NOMO-1 treated with dmso at 0.1 percent for 144 hours (cell line): ENCODE measurements at regions not wholly inside any gene's neighbourhood (a gene's known extent, or its start where the extent isn't known, plus 50 kb on each side); places are given as distances from the start of the nearest gene placed in this dataset.

ENCODE experiments used
- DNase-seq: peaks from one replicate; lab custom pipeline; 2025; ENCODE audit not compliant: unreplicated experiment; lab: John Stamatoyannopoulos, UW

DNA sequence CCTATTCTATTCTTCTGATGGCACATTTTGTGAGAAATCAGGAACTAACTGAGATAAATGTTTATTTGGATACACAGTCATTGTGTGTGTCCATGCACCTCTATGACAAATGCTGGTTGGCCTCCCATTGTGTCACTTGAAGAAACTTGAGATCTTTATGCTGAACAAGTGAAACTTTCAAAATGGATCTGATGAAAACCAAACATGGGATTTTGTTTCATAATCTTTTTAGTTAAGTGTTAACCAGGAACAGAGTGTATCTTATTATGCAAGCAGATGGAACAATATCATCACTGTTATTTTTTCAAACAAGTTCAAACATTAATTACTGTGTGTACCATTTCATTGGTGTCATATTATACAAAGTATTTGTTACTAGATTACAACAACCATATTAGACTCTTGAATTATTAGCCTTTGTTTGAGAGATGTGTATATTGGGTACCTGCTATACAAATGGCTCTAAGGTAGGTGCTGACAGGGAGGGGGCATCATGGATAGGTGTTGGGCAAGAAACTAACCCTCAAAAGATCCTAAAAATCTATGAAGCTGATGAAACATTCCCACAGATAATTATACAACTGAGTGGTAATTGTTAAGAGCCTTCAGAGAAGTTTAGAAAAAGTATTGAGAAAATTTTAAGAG, 159.8 kb downstream of the PALM2AKAP2 start:
- DNase-seq, result no peak

DNA sequence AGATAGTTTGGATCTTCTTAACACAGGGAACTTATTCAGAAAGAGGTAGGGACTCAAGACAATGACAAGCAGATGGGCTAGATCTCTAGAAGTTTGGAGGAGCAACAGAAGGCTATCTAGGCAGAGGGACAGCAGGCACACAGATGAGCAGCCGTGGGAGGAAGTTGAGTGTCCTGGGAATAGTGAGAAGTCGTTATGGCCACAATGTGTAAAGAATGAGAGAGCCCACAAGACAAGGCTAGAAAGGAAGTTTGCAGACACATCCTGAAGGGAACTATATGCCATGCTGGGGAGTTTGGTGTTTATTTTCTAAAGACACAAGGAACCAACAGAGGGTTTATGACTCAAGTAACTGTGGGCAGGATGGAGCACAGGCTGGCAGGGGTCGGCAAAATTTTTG, 160.6 kb downstream of the PALM2AKAP2 start:
- DNase-seq, result no peak

DNA sequence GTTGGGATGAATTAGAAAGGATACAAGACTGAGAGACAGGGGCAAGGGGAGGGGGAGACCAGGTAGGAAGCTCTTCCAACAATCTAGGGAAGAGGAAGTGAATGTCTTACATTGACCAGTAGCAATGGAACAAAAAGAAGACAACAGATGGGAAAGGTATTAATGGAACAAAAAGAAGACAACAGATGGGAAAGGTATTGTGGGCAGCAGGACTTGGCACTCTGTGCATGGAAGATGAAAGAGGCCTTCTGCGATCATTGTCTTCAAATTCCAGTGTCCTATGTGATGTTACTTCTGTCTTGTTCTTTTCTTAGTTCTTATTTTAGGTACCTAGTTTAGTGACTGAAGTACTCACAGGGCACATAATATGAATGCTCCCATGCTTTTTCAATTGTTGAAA, 161.8 kb downstream of the PALM2AKAP2 start:
- DNase-seq, result no peak

DNA sequence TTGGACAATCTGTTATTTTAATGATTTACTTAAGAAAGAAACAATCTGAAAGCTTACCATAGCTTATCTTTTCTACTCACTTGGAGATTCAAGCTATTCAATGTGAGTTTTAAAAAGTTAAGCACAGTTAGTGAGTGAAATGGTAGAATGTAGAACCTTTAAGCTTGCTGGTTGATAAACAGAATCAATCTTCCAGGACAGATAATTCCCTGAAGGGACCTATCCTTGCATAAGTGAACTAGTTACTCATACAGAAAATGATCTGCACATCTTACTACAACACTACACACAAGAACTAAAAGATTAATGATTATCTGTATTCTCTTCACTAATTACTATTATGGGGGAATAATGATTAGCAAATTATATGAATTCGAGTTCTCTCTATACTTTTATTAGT, 165.6 kb downstream of the PALM2AKAP2 start:
- no peak for DNase-seq

DNA sequence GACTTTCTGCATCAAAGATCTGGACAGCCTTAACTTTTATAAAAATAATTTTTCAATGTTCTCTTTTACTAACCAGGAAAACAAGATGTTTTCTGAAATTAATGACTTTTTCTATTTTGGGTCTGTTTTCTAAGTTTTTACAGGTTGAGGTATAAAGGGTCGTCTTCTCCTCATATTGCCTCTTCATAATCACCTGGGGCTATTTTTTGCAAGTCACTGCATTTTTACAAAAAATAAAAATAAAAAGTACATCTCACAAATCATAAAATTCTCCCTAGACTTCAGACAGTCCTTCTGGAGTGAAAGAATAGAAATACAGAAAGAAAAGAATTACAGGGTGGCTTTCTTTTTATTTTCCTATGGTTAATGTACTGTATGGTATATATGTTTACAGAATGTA, 168.5 kb downstream of the PALM2AKAP2 start:
- no peak for DNase-seq

DNA sequence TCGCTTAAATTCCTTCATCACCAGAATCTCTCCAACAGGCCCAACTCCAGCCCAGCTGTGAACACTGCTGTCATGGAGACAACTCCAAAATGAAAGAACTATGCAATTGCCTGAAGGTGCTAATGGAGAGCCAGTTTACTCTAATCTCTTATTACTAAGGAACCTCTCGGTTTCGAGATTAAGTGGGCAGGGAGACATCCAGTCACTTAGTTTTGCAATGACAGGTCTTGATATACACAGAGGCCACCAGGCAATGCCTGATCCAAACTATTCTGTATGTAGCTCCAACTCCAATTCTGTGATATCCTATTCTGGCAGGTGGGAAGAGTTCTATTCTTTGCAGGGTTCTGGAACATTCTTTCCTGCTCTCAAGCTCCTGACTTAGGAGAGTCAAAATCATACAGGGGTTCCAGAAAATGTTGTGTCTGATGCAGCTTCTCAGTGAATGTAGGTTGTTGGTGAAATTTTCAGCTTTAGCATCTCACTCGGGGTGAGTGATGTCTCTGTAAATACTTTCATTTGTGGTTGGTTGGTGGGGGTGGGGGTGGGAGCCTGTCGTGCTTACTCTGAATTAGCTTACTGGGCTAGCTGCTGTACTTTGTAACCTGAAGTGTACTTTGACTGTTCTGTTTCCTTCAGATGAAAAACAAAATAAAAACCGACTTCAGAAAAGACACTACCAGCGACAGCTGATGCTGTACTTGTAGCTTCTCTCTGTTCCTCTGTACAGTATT, 170.9 kb downstream of the PALM2AKAP2 start:
- no peak for DNase-seq

DNA sequence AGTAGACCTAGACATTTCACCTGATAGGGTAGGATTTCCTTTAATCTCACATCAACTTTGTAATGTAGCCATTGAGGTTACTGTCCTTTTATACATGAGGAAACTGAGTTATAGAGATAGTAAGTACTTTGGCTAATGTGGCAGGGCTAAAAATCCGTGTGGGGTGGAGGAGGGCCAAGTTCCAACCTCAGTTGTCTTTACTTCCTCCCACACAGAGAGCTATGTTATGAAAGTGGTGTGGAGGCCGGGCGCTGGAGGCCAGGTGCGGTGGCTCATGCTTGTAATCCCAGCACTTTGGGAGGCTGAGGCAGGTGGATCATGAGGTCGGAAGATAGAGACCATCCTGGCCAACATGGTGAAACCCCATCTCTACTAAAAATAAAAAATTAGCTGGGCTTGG, 173.3 kb downstream of the PALM2AKAP2 start:
- no peak for DNase-seq

DNA sequence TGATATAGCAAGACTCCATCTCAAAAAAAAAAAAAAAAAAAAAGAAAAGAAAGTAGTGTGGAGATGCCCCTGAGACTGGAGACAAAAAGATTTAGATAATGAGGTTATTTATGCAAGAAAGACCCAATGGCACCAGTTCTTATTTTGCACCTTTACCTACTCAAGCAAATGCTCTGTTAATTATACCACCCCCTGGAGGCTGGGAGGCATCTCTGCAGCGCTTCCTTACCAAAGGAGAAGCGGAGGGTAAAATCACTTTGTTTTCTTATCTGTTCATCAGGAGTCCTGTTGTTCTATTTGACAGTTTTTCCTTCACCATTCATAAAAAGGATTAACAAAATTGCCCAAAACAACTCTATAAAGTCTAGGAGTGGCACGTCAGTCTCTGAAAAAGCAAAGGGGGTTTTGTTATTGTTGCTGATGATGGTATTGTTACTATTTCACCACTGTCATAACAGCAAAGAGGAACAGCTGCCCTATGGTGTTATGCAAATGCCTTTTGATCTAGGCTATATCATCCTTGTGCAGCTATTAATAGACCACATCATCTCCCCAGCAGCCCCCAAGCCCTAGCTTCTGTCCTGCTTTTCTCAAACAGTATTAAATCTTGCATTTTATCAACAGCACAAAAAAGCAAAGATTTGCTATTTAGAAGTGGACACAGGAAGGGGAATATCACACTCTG, 174.0 kb downstream of the PALM2AKAP2 start:
- no peak for DNase-seq

DNA sequence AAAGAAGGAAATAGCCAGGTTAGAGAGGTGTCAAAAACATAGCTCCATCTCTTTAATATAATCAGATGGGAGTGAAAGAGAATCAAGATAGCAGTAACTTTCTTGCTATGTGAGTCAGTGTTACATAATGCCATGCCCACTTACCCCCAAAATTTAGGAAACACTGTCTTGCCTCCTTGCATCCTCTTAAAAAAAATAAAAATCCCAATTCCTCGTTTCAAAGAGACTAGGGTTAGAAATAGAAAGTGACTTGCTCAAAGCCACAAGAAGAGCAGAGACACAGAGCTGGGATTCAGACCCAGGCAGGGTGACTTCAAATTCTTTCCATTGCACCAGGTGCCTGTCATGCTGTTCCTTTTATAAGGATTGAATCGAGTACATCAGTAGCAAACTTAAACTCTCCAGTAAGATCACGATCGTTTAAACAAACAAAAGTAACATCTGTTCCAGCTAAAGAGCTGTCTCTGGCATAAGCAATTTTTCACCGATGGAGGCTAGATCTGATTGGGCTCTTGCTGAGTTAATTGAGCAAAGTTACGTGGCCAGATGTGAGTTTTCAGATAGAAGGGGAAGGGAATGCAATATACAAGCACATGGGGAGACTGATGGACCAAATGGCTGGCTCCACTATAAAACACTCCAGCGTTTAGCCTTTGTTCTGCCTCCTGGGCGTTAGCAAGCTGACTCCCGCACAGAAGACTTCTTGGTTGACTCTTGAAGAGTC, 176.9 kb downstream of the PALM2AKAP2 start:
- DNase-seq, result no peak

DNA sequence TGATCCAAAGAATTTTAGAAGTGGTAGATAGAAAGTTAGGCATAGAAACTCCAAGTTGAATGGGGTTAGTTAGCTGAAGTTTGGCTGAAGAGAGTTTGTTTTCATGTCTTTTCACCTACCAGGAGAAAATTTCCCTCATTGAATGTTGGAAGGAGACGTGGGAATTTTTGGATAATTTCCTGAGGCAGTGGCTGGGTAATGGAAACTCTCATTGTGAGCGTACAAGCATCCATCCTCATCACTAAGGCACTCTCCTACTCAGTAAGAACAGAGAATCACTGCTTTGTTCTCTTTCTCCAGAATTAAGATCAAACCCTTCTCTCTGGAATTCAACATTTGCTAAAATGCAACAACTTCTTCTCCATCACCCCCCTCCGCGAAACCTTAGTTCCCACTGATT, 179.7 kb downstream of the PALM2AKAP2 start:
- DNase-seq, result no peak

DNA sequence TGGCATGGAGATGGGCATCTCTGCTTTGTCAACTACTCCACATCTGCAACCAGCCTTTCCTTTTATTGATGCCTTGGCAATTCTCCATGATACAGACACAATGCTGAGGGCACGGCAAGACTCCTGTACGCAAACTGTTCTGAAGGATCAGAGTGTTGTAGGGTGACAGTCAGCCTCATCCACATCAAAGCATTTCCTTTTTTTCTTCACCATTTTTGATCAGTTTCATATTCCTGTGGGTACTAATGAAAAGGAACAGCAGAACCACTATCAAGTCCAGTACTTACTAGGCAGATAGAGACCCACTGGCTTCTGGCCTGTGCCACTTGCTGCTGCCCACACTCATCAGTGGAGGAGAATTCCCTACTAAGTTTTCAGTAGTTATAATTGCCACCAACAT, 181.6 kb downstream of the PALM2AKAP2 start:
- DNase-seq, result no peak

DNA sequence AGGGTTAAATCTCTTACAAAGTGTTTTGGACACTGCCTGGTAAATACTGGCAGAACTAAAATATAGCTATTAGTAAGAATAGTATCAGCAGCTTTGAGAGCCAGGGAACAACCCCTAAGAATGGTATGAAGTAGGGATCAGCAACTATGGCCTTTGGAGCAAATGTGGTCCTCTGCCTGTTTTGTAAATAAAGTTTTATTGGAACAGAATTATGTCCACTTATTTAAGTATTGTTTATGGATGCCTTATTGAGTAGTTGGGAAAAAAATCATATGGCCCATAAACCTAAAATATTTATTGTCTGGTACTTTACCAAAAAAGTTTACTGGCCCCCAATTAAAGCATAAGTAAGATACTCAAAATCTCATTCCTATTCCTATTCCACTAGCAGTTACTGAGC, 182.2 kb downstream of the PALM2AKAP2 start:
- DNase-seq, result no peak

DNA sequence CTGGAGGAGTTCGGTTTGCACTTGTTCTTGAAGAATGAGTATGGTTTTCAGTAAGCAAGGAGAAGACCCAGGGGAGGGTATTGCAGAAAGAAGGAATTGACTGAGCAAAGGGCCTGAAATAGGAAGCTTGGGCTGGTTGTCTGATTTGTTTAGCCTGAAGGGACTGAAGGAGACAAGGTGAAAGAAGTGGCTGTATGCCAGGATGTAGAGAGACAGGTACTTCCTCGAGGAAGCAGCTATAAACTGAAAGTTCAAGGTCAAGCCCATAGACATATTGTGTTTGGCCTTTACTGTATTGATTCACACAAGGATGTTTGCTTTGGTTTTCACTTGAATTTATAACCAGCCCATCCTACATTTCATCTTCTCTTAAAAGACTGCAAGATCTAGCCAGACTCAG, 183.1 kb downstream of the PALM2AKAP2 start:
- no peak for DNase-seq

DNA sequence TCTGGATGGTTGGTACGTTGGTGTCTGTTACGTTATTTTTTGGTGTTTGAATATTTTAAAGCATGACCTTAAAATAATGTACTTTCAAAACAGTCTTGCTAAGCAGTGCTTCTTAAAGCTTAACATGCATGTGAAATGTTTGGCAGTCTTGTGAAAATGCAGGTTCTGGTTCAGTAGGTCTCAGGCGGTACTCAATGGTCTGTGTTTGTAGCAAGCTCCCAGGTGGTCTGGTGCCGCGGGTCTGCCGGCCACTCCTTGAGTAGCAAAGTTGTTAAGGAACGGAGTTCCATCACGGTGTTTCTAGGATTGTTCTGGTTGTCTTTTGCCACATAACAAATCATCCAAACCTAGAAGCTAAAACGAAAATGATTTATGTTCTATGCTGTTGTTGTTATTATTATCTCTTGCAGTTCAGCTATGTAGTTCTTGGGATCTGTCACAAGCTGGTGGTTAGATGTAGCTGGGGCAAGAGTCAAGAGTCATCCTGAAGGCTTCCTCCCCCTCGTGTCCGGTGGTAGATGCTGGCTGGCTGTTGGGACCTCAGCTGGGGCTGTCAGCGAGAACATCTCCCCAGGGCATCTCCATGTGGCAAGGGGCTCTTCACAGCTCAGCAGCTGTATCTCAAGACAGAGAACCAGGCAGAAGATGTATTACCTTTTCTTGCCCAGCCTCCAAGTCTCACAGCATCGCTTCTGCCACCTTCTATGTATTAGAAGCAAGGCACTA, 186.8 kb downstream of the PALM2AKAP2 start:
- no peak for DNase-seq

DNA sequence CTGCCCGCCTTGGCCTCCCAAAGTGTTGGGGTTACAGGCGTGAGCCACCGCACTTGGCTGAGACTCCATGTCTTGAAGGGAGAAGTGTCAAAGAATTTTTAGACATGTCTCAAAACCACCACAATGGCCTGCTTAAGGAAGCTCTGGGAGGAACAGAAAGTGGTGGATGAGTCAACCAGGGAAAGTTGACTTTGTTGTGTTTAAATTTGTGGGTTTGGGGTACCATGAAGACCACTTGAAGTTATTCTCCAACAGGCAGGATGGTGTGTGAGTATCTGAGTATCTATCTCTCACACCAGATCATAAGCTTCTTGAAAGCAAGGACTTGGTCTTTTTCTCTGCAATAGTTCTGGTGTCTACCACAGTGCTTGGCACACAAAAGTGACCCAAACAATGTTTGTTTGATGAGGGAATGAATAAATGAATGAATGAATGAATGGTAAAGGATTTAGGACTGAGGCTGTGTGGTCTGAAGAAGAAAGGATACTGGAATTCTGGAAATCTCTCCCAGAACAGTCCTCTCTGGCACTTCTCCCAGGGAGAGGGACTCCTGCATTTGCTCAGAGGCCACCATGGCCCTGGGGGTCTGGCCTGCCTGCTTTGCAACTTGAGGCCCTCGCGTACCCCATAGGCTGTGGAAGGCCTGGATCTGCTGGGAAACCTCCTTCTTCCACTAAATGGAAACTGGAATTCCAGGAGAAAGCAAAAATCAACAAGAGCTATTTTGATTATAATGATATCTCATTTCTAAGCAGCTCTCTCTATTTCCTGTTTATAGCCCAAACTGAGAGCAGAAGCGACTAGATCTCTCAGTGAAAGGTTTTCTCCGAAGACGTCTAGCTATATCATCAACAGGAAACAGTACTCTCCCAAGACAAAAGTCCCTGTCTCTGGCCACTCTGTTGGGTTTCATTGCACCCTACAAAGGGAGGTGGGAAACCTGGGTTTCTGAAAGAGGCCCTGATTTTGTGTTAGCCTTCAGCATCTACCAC, 187.9 kb downstream of the PALM2AKAP2 start:
- peak; percentile 7 for DNase-seq

DNA sequence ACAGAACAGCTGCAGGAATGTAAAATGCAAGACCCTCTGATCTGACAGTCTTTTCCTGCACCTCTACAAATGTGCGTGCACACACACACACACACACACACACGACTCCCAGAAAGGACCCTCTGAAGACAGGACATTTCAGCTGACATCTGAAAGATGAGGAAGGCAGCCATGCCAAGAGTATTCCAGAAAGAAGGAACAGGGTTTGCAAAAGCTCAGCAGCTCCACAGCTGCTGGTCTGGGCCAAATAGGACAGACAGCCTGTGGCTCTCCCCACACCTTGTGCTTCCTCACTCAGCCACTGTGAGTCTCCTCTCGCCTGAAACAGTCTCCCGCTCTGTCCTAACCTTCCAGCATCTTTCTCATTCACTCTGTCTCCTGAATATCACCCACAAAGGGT, 189.0 kb downstream of the PALM2AKAP2 start:
- DNase-seq, result no peak

DNA sequence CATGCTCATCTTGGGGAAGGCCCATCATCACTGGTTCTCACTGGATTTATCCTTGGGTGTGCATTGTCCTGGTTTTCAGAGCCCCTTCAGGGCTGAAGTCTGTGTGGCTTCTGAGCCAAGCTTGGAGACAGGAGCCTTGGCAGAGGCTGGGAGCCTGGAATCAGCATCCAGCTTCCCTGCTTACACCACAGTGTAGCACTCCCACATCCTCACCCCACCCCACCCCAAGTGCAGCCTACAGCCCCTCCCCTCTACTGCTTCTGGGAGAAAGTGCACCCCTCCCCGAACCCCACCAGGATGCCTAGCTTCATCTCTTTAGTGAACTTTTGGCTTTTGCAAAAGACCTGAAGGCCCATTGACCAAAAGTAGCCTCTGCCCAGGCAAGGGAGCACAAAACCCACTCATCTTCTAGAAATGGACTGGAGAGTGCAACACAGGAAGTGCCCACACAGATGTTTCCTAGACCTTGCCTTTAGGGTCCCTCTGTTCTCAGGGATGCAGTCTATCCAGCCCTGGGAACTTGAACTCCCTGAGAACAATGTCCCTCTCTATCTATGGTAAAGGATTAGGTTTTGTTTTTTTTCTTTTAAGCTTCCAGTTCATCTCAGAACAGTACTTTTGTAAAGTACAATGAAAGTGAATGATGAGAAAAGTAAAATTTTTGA, 189.7 kb downstream of the PALM2AKAP2 start:
- DNase-seq, result no peak

DNA sequence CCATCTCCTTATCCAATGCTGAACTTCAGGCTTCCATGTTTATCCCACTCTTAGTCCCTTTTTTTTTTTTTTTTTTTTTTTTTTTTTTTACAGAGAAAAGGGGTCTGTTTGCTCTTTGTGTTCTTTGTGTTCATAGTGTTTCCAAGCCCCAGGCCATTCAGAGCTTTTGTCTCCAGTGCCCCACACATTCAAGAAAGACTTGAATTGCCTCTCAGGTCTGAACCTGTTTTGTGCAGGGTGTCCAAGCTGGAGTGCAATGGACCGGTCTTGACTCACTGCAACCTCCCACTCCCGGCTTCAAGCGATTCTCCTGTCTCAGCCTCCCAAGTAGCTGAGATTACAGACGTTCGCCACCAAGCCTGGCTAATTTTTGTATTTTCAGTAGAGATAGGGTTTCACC, 191.2 kb downstream of the PALM2AKAP2 start:
- DNase-seq, result no peak
